Progenitor cell of endocrine pancreas (in vitro differentiated cells): ENCODE measurements at regions not wholly inside any gene's neighbourhood (a gene's known extent, or its start where the extent isn't known, plus 50 kb on each side); places are given as distances from the start of the nearest gene placed in this dataset.

Source experiments
- DNase-seq: peaks from one replicate; pipeline ENCODE4 v3.0.0; 2021; ENCODE audit warnings: low spot score; ENCODE audit not compliant: unreplicated experiment
- H3K27ac Mint-ChIP-seq: 2 replicates; pipeline ENCODE4 v1.8.0; 2021; ENCODE audit warnings: mild to moderate bottlenecking, moderate library complexity, mixed read lengths
- H3K27me3 Mint-ChIP-seq: 2 replicates; pipeline ENCODE4 v1.8.0; 2021; ENCODE audit warnings: mixed read lengths
- H3K36me3 Mint-ChIP-seq: 2 replicates; pipeline ENCODE4 v1.8.0; 2022; ENCODE audit warnings: mixed read lengths; ENCODE audit not compliant: insufficient read depth
- H3K4me1 Mint-ChIP-seq: 2 replicates; pipeline ENCODE4 v1.8.0; 2021; ENCODE audit warnings: low read depth, mixed read lengths
- H3K4me3 Mint-ChIP-seq: 2 replicates; pipeline ENCODE4 v1.8.0; 2021; ENCODE audit warnings: low read depth, mild to moderate bottlenecking, moderate library complexity, mixed read lengths
- H3K9me3 Mint-ChIP-seq: 2 replicates; pipeline ENCODE4 v1.8.0; 2021; ENCODE audit warnings: low read depth, mixed read lengths
- CTCF ChIP-seq: fragments of 200-600 bp; sonication (generic); IDR thresholded peaks from one replicate; pipeline ENCODE4 v1.5.0; 2021; ENCODE audit warnings: antibody characterized with exemption, mild to moderate bottlenecking; ENCODE audit not compliant: unreplicated experiment

GRCh38 chr10:107477266-107477665 is 312.8 kb upstream of the SORCS1 start:
- no peak overlapping the region for H3K27ac Mint-ChIP-seq
- no peak overlapping the region for H3K4me3 Mint-ChIP-seq
- H3K9me3 Mint-ChIP-seq, result peaks cover 3% of the 10 kb centered on the region
- H3K4me1 Mint-ChIP-seq, result no peaks in the 10 kb centered on the region
- no peak for DNase-seq
- no peak for TF ChIP-seq CTCF
- H3K36me3 Mint-ChIP-seq, result no peaks in the 10 kb centered on the region
- H3K27me3 Mint-ChIP-seq, result no peaks in the 10 kb centered on the region

- H3K9me3 Mint-ChIP-seq, result peaks cover 3% of the 10 kb centered on the region
- no peaks in the 10 kb centered on the region for H3K27me3 Mint-ChIP-seq
- no peak for DNase-seq
- no peak overlapping the region for H3K4me3 Mint-ChIP-seq
- H3K4me1 Mint-ChIP-seq, result no peaks in the 10 kb centered on the region
- no peaks in the 10 kb centered on the region for H3K36me3 Mint-ChIP-seq
- no peak overlapping the region for H3K27ac Mint-ChIP-seq
- no peak for TF ChIP-seq CTCF
Measured at GRCh38 chr10:107476408-107476807, 311.9 kb upstream of the SORCS1 start.

DNA sequence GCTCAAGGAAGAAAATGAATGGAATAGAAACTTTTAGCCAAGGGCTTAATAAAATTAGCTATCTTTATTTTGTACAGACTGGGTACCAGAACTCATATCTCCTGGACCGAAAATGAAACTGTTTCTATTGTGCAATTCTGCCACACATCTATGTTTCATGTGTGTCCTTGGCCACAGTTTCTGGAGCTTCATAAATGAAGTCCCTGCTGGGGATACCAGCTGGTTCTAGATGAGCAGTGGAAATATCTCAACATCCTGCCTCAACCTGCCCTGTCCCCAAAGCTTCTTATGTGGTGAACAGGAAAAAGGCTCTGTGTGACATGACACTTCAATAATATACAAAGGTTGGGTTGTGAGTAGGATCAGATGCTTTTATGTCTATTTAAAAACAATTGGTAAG is 310.1 kb upstream of the SORCS1 start:
- Mint-ChIP-seq H3K4me3 (no peak overlapping the region), H3K9me3 (peaks cover 3% of the 10 kb centered on the region), H3K4me1 (no peaks in the 10 kb centered on the region), H3K36me3 (no peaks in the 10 kb centered on the region), H3K27ac (no peak overlapping the region), H3K27me3 (no peaks in the 10 kb centered on the region)
- TF ChIP-seq CTCF, result no peak
- DNase-seq, result no peak

GRCh38 chr10:107473225-107473624 is 308.7 kb upstream of the SORCS1 start:
- no peak for DNase-seq
- no peak overlapping the region for H3K4me3 Mint-ChIP-seq
- H3K27ac Mint-ChIP-seq, result no peak overlapping the region
- H3K9me3 Mint-ChIP-seq, result no peaks in the 10 kb centered on the region
- H3K4me1 Mint-ChIP-seq, result no peaks in the 10 kb centered on the region
- H3K36me3 Mint-ChIP-seq, result no peaks in the 10 kb centered on the region
- no peaks in the 10 kb centered on the region for H3K27me3 Mint-ChIP-seq
- no peak for TF ChIP-seq CTCF

DNA sequence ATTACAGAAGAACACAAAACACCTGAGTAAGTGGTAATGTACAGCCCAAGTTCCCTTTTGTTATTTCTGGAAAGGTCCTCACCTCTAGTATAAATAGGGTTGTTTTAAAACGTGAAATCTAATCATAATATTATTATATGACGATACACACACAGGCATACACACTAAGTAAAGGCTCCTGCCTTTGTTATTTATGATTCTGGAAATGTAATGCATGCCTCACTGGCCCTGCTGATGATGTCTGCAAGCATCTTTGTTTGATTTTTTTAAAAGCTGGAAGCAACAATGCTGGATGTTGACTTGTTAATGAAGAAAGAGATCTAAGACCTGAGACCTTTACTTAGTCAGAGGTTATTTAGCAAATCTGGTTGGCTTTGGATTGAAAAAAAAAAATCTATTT is 307.4 kb upstream of the SORCS1 start:
- H3K27ac Mint-ChIP-seq, result no peak overlapping the region

More for the DNA sequence above, 307.4 kb upstream of the SORCS1 start:
- Mint-ChIP-seq H3K9me3 (no peaks in the 10 kb centered on the region), H3K4me1 (no peaks in the 10 kb centered on the region), H3K4me3 (no peak overlapping the region), H3K27me3 (no peaks in the 10 kb centered on the region), H3K36me3 (no peaks in the 10 kb centered on the region)
- TF ChIP-seq CTCF, result no peak
- DNase-seq, result no peak
